ENCODE measurements at regions not wholly inside any gene's neighbourhood (a gene's known extent, or its start where the extent isn't known, plus 50 kb on each side); places are given as distances from the start of the nearest gene placed in this dataset.

DNA sequence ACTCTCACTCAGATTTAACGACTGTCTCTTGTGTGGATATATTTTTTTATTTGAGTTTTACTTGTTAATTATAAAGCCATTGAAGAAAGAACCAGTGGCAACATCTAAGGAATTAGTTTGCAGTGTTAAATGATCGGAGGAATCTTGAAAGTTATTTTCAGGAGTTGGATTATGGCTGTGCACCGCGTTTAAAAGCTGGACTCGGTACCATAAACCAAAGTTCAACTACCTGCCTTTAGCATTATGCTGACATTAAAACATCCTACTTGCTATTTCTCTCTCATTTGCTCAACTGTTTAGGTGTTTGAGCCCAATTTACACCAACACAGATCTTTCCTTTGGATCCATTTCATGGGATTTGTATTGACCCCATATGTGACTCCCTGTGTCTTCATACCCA, 289.4 kb upstream of the SASH1 start:
- DNase-seq (ENCODE audit: low read depth), result no peak

DNA sequence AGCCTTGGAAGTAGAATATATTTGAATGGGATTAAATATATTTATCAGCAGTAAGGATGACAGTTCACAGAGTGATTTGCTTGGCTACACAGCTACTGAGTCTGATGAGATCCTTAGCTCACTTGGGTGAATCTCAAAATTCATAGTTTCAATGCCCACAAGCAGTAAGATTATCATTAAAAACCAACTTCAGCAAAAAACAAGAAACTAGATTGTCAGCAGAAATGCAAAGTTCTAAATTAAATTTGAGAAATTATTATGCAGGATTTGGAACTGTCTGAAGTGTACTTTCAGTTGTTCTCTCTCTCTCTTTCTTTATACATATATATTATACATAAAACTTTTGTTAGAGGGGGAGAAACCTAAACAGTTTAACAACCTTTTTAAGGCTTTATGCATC, 288.8 kb upstream of the SASH1 start:
- DNase-seq (ENCODE audit: low read depth), result no peak

DNA sequence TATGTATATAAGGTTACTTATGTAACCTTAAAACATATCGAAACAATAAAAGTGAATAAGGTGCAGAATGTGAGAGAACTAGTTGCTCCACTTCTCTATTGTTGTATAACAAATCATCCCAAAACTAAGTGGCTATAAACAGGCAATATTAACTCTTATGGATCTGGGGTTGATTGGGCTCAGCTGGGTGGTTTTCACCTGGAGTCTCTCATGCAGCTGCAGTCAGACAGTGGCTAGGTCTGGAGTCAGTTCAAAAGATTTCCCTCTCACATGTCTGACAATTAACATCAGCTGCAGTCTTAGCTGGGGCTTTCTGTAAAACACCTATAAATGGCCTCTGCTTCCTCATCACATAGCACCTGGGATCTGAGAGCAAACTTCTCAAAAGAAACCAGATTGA, 288.4 kb upstream of the SASH1 start:
- no peak for DNase-seq (ENCODE audit: low read depth)

DNA sequence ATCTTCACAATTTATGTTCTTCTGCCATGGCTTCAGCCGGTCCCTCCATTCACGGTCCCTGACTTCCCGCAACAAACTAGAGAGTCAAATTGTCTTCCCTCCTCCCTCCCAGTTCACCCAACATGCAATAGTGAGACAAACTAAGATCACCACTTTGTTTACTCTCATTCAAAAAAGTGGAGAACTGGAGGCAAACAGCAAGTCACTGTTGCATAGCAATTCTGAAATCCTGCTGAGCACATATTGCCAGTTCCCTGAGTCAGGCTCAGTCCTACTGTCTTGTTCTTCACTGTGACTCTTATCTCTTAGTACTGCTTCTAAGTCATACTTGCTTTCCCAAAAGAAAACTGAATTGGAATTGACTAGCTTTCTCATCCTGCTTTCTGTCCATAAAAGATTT, 287.2 kb upstream of the SASH1 start:
- no peak for DNase-seq (ENCODE audit: low read depth)

DNA sequence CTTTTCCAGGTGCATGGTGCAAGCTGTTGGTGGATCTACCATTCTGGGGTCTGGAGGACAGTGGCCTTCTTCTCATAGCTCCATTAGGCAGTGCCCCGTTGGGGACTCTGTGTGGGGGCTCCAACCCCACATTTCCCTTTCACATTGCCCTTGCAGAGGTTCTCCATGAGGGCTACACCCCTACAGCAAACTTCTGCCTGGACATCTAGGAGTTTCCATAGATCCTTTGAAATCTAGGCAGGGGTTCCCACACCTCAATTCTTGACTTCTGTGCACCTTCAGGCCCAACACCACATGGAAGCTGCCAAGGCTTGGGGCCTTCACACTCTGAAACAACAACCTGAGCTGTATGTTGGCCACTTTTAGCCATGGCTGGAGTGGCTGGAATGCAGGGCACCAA, 282.8 kb upstream of the SASH1 start:
- no peak for DNase-seq (ENCODE audit: low read depth)

DNA sequence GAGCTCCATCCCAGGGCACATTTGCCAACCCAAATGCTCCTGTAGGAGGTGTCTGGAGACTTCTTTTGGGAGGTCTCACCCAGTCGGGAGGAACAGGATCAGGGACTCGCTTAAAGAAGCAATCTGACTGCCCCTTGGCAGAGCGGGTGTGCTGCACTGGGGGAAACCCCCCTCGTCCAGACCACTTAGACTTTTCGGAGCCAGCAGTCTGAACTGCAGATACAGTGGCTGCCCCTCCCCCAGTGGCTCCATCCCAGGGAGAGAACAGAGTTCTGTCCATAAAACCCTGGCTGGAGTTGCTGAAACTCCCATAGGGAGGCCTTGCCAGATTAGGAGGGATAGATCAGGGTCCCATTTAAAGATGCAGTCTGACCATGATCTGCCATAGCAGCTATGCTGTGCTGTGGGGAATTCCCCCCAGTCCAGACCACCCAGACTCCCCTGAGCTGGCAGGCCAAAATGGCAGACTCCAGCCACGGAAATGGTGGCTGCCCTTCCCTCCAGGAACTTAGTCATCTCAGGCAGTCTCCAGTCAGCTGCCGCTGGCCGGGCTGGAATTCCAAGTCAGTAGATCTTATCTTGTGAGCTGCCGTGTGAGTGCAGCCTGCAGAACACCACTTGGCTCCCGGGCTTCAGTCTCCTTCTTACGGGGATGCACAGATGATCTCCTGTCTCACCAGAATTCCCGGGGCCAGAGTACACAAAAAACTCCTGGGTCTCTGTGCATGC, 278.1 kb upstream of the SASH1 start:
- no peak for DNase-seq (ENCODE audit: low read depth)

DNA sequence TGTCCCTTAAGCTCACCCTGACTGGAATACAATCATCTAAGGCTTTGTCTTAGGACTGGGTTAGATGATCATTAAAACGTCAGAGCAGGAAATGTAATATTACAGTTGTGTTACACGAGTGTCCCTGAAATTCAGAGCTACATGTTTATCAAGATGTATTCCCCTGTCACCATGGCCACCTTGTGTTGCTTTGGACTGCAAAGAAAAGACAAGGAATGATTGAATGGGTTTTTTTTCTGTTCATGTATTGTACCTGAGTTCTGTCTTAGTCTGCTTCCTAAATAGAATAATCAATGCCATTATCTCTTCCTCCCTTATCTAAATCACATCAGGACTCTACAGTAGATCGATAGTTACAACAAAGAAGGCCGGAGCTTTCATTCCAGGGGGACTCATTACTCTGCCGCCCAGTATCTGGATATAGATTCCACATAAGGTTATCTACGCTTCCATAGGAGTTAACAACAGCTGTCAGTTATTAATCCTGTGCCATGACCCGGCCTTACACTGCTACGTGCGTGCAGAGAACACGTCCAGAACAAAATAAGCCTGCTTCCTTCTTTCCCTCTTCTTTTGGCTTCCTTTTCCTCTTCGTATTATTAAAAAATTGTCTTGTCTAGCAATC, 274.1 kb upstream of the SASH1 start:
- DNase-seq (ENCODE audit: low read depth), result no peak

DNA sequence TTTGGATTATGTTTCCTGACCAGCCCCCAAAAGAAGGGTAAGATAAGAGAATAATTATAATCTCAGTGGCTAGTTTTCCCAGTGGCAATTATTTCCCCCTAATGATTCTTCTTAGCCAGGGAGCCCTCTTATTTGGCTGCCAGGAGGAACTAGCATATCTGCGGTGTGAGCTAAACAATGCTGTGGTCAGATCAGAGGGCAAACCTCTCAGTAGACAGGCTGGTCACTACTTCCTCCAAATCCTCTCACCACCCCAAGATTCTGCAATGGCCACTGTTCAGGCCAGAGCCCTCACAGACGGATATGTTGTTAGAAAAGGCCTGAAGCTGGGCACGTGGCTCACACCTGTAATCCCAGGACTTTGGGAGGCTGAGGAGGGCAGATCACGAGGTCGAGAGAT, 273.4 kb upstream of the SASH1 start:
- DNase-seq (ENCODE audit: low read depth), result no peak

DNA sequence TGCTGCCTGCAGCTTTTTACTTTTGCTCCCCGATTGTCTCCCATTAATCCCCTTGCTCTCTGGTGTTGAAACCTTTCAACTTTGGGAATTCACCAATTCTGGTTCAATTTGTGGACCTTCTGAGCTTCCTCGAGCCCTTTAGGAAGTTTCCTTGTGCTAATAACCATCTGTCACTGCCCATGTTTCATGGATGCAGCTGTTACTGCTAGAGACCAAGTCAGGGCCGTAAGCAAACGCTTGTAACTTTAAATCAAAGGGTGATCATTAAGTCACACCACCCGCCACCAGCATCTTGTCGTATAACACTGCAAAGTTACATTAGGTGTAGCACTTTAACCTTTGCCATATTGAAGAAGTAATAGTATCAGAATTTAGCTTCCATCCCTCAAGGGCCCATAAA, 268.3 kb upstream of the SASH1 start:
- no peak for DNase-seq (ENCODE audit: low read depth)

DNA sequence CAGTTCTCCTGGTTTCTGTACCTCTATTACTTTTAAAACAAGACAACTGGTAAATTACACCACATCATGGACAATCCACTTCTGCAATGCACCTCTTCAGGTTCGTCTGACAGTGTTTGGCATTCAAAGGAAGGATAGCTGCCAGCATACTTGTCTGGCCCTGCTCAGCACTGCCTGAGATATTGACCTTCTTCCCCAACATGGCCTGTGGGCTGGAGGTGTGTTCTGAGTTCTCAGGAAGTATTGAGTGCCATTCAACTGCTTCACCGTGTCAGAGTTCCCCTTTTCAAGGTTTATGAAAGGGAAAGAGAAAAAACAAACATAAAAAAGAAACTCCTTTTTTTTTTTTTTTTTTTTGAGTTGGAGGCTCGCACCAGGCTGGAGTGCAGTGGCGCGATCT, 267.9 kb upstream of the SASH1 start:
- DNase-seq (ENCODE audit: low read depth), result no peak

DNA sequence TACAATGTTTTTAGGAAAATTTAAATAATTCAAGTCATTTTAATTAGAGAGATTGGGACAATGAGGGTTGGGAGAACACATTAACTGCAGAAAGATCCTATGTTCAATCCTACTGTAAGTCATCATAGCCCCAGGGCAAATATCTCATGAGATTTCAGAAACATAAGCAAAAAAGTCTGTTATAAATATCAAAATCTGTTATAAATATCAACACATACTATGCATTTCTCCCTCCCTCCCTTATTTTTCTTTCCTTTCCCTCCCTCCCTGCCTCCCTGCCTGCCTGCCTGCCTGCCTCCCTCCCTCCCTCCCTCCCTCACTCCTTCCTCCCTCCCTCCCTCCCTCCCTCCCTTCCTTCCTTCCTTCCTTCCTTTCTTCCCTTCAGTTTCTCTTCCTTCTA, 267.3 kb upstream of the SASH1 start:
- no peak for DNase-seq (ENCODE audit: low read depth)

DNA sequence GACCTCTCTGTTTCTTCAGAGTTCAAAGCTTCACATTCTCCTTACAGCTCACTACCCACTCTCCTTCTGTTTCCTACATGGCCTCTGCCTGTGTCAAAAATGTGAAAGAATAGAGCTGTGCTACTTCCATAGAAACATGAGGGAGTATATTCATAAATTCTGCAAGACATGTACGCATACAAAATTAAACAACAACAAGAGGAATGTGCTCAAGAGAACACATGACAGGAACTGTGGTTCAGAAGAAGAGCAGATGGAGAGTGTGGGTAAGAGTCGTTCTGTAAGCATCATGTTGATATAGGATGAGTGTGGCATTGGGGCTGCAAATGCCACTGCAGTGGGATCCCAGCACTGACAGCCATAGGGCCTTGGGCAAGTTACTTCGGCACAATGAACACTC, 266.6 kb upstream of the SASH1 start:
- DNase-seq (ENCODE audit: low read depth), result no peak

DNA sequence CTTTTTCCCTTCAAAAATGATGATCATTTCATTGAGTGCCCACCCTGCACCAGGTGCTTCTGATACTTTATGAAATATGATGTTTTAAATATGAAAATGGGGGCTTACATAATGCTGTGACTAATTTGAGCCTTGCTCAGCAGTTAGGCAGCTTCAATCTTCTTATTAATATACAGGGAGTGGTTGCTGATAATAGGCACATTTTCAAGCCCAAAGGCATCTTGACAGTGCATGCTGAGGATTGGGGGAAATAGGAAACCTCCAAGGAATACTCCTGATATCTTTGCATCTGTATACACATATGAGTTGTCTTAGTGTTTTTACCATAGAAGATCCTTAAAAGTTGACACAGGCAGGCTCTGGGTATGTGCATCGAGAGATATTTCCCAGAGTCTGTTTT, 262.3 kb upstream of the SASH1 start:
- no peak for DNase-seq (ENCODE audit: low read depth)

DNA sequence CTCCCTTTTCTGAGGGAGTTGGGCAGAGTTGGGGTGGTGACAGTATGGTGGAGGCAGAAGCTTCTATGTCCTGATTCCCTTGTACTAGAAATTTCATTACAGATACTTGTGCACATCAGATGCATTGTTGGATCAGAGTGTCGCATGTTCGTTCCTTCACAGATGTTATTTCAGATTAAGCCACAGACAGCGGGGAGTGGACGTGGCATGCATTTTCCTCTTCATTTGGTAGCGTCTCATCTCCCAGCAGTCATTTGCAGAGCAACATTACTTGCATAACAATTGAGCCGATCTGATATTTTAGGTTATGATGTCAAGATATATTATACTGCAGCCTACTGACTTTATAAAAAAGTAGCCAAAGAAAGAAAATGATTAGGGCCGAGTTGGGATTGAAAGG, 261.6 kb upstream of the SASH1 start:
- no peak for DNase-seq (ENCODE audit: low read depth)

DNA sequence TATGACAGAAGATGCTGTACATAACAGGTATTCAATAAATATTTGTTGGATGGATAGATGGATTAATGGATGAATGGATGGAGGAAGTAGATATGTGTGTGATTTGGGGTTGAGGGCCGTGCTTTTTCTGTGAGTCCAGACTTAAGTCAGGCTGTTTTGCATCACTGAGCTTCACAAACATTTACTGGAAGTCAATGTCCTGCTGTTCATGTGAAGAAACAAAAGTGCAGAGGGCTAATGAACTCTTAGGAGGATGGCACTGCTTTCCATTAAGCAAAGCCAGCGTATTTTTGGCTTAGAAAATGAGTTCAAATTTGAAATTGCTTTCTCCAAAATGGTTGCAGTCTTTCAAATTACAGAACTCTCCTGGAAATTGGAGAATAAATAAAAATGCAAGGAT, 260.6 kb upstream of the SASH1 start:
- DNase-seq (ENCODE audit: low read depth), result no peak

DNA sequence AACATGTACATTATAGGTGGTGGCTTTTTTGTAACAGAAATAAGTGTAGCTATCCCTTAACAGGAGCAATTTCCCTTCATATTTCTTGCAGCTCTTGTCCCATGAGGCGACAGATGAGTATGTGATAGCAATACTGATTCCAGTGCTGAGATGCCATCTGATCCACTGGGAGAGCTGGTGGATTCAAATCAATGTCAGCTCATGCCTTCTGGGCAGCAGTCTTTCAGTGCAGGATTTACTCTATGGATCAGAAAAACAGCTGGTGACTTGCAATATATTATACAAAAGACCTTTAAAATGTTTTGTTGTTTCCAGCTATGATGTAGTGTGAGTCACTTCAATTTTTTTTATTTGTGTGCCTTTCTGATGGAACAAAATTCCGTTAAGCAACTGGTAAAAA, 259.9 kb upstream of the SASH1 start:
- DNase-seq (ENCODE audit: low read depth), result no peak

DNA sequence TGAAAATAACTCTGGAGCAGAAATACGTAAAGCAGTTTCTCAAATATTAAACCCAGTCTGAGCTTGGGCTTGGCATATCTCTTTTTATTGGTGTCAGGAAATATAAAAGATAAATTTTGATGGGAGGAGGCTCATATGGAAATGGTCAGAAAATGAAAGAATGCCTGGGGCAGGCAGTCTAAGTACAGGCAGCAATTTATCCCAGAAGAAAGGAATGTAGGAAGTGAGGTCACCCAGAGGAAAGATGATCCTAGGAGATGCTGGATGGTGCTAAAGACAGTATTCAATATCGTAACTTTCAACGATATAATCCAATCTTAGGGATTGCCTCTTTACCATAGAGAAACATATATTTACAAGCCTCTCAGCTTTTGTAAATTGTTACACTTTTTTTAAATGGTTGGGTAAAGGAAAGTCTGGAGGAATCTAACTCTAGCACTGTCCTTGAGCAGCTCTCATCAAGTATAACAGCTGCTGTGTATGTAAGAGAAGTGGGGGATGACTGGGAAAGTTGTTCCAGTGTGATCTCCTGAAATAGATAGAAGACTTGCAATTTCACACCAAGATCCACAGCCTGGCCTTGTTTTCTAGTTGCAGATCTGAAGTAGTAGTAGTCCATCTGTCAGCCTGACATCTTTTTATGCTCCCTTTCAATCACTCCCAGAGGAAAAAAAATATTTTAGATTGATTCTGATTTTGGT, 256.9 kb upstream of the SASH1 start:
- DNase-seq (ENCODE audit: low read depth), result no peak

DNA sequence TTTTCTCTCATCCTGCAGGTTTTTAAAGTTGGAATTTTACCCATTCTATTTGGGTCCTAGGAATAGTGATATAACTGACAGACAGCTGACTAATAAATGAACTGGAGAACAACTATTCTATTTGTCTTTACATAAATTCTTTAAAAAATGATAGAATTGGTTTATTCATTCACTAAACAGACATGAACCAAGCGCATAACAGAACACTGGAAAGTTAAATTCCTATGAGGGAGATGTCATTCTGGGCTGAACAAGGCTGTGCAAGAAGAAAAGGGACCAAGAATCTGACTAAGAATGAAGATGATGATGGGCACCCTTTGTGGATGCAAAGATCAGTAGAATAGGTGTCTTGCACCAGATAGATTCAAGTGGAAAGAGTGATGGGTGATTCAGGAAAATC, 256.3 kb upstream of the SASH1 start:
- DNase-seq (ENCODE audit: low read depth), result no peak

DNA sequence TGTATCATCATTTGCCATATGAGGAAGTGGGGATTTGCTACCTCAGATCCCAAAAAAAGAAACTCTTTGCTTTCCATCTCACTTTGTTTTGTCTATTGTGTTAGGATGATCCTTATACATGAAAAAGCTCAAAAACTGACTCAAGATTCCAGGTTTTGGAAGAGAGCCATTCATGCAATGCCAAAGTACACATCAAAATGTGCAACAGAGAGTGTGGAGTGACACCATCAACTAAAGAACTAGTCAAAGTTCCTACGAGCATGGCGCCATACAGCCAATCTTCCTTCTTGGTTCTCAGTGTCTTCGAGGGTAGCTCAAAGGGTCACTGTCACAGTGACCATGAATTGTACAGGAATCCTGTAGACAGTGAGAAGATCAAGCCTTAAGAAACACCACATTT, 255.8 kb upstream of the SASH1 start:
- no peak for DNase-seq (ENCODE audit: low read depth)

DNA sequence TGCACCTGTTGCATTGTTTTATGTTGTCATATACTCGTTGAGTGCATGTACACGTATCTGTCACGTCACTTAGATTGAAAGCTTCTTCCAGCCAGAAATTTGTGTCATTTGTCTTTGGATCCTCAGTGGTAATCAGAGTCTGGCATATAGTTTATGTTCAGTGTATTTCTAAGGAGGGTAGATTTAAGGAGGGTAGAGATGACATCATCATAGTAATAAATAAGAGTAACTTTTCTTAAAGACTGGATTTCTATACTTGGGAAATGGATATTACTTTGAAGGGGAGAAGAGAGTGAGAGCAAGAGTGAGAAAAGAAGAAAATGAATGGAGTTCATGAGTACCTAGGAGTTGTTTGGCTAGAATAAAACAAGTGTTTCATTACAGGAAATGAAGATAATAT, 255.0 kb upstream of the SASH1 start:
- no peak for DNase-seq (ENCODE audit: low read depth)

DNA sequence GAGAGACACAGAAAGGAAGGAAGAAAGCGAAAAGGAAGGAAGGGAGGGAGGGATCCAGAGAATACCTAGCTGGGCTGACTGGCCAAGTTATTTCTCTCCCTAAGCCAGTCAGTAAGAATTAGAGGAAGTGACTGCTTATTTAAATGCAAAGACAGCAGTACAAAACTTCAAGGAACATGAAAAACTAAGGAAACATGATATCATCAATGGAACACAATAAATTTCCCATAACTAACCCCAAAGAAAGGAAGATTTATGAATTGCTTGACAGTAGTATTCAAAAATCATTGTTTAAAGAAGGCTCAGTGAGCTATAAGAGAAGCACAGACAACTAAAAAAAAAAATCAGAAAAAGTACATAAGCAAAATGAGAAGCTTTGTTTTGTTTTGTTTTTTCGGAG, 252.3 kb upstream of the SASH1 start:
- DNase-seq (ENCODE audit: low read depth), result no peak

DNA sequence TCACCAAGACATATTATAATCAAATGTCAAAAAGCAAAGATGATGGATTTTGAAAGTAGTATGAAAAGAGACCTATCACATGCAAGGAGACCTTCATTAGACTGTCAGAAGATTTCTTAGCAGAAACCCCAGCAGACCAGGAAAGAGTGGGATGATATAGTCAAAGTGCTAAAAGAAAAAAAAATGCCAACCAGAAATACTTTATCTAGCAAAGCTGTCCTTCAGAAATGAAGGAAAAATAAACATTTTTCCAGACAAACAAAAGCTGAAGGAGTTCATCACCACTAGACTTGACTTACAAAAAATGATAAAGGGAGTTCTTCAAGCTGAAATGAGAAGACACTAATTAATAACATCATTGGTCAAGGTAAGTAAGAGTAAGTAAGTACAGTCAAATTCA, 251.2 kb upstream of the SASH1 start:
- no peak for DNase-seq (ENCODE audit: low read depth)

DNA sequence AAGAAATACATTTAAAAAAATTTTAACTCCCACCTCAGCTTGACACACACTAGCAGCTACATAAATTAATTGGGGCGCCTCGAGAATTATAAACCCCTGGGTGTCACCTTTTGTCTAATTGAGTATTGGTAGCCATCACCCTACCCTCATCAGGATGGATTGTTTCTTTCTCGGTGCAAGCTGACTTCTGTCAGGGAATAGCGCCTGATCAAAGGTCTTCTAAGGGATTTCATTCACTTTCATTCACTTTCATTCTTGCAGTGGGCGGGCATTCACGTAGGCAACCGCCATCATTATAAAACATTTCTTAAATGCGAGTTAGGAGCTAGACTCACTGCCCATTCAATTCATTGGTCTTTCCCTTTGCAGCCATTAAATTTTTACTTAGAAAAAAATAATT, 239.2 kb upstream of the SASH1 start:
- no peak for DNase-seq (ENCODE audit: low read depth)

DNA sequence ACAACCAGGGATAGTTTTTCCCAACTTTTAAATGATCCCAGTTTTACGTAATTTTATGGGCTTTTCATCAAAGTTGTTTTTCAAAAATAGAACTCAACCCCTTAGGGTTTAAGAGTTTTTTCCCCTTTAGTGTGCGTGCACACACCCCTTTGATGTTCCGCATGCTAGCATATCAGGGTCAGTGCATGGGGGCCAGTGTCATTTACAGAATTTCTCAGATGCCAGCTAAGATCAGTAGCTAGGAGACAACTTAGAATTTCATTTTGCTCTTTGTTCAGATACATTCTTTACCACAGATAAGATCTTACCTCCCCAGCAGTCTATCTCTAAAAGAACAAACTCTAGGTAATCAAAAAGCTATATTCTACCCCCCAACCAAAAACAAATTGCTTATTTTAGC, 238.5 kb upstream of the SASH1 start:
- DNase-seq (ENCODE audit: low read depth), result no peak

All from T-helper 22 cell (primary cell).